ENCODE measurements at regions not wholly inside any gene's neighbourhood (a gene's known extent, or its start where the extent isn't known, plus 50 kb on each side); places are given as distances from the start of the nearest gene placed in this dataset.
A peak's percentile ranks its signal among the peaks of the same experiment; 100 is the strongest.

DNA sequence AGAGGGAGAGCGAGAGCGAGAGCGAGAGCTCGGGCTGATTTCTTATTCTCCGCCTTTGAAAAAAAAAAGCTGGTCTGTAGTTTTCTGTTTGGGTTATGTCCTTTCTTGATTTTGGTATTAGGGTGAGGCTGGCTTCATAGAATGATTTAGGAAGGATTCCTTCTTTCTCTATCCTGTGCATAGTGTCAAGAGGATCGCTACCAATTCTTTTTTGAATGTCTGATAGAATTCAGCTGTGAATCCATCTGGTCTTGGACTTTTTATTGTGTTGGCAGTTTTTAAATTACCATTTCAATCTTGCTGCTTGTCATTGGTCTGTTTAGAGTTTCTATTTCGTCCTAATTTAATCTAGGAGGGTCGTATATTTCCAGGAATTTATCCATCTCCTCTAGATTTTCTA is 1414.6 kb upstream of the MIR17HG start:
- ATAC-seq (ENCODE audit: poor library complexity) (no peak), DNase-seq (no peak)
- intact Hi-C loops (cut with DNase I): no loop called here

DNA sequence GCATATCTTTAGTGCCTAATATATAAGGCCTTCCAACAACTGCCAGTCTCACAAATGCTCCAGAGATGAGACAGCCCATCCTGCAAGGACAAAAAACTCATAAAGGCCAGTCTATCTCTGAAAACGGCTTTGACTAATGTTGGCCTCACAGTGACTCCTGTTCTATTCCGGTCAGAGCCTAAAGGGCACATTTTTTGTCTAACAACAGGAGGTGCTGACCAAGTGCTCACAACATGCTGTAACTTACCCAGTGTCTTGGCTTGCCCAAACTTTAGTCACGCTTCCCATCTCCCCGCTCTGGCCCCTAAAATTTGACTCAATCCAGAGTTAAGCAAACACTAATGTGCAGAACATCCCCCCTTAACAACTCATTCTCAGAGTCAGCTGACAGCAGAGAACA is 1411.2 kb upstream of the MIR17HG start:
- intact Hi-C loops (cut with DNase I): no loop called here
- DNase-seq: no peak
- ATAC-seq (ENCODE audit: poor library complexity): no peak

DNA sequence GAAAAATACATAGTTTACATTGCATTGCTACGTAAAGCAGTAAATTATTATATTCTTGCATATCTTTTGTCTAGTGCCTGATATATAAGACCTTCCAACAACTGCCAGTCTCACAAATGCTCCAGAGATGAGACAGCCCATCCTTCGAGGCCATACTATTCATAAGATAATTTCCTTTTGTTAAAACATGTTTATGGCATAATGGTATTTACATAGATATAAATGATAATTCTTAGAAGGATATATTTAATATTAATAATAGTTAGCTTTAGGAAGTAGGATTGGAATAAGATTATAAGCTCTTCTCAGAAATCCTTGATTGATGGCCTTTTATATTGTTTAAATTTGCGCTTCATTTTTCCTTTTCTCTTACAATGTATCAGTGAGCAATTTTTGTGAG is 1410.1 kb upstream of the MIR17HG start:
- DNase-seq (no peak), ATAC-seq (ENCODE audit: poor library complexity) (no peak)
- intact Hi-C loops (cut with DNase I): no loop called here

DNA sequence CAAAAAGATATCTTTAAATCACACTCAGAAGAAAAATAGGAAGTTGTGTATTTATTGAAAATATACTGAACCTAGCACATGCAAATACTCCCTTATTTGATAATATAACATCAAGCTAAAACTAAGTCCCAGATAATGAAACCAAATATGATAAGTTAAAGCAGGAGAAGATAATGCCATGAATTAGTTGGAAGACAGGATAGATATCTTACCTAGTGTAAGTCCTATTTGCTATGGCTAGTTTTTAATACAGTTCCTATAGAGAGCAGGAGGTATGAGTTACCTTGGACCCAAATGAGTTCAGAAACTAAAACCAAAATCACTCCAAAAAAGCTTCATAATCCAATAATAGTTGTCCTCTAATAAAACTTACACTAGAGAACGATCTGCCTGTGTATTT is 1407.1 kb upstream of the MIR17HG start:
- no peak for ATAC-seq (ENCODE audit: poor library complexity)
- DNase-seq: no peak
- intact Hi-C loops (cut with DNase I): no loop called here

DNA sequence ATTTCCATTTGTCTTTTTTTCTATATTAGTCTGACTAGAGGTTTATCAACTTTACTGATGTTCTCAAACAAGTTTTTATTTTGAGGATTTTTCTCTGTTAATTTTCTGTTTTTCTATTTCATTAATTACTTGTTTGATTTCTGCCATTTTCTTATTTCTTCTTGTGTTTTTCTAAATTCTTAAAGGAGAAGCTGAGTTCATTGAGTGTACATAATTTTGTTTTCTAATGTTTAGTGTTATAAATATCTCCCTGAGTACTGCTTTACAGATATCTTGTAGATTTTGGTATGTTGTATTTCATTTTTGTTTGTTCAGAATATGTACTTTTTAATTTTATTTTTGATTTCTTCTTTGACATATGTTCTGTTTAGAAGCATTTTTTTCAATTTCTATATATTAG is 1404.3 kb upstream of the MIR17HG start:
- intact Hi-C loops (cut with DNase I): no loop called here
- ATAC-seq (ENCODE audit: poor library complexity) (no peak), DNase-seq (no peak)

DNA sequence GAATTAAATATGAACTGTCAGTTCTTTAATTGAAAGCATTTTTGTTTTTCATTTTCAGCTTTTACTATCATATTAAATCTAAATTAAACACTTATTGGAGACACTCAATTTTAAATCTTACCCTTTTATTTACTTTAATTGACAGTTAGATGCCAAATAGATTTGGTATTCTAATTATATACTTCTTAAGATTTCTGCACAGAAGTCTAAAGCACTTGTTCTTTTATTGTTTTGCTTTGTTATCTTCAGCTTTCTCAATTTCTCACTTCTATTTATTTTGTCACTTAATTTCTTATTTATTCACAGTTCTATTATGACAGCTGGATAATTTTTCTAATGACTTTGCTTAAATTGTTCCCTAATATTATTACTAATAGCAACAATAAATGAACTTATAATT is 1397.3 kb upstream of the MIR17HG start:
- ATAC-seq (ENCODE audit: poor library complexity): no peak
- intact Hi-C loops (cut with DNase I): loop anchor here (10.0 kb wide), 1 partner anchor 415 kb away; no protein-coding TSS in a partner anchor

DNA sequence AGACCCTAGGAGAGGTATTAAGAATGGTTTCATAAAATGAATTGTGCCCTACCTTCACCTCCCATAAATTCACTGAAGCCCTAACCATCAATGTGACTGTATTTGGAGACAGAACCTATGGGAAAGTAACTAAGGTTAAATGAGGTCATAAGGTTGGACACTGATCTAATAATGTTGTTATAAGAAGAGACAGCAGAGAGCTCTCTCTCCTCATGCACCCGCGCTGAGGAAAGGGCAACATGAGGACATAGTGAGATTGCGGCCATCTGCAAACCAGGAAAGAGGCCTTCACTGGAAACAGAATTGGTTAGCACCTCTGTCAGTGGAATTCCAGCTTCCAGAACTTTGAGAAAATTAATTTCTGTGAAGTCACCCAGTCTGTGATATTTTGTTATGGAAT is 1396.1 kb upstream of the MIR17HG start:
- no peak for DNase-seq
- intact Hi-C loops (cut with DNase I): loop anchor here (10.0 kb wide), 1 partner anchor 413 kb away; no protein-coding TSS in a partner anchor
- ATAC-seq (ENCODE audit: poor library complexity): peak; percentile 72

More for the DNA sequence above, 1397.3 kb upstream of the MIR17HG start:
- DNase-seq: no peak

DNA sequence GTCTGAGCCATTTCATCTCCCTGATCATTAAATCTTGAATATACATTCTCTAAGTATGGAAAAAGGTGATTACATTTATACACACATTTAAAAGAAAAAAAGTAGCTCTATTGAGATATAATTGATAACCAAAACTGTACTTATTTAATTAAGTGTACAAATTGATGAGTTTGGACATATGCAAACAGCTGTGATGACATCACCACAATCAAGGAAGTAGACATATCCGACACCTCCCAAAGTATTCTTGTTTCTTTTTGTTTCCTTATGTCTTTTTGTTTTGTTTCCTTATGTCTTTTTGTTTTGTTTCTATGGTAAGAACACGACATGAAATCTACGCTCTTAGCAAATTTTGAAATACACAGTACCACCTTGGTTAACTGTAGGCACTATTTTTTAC is 1393.9 kb upstream of the MIR17HG start:
- DNase-seq (no peak), ATAC-seq (ENCODE audit: poor library complexity) (no peak)
- intact Hi-C loops (cut with DNase I): loop anchor here (10.0 kb wide), 1 partner anchor 411 kb away; no protein-coding TSS in a partner anchor

DNA sequence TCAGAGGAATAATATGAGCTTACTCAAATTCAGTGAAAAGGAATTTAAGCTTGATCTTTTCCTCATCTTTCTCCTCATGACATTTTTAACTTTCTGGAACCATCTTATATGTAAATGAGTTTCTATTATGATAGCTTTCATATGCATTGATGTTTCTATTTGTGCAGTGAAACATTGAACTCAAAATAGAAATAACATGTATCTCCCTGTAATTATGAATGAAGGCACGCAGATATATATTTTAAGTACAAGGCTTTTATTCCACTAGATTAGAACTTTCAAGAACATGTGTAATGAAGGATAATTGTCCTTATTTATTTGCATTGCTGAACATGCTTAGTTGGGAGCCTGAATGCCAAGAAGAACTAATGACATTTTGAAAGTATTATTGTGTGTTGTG is 1391.7 kb upstream of the MIR17HG start:
- DNase-seq: no peak
- no peak for ATAC-seq (ENCODE audit: poor library complexity)
- intact Hi-C loops (cut with DNase I): loop anchor here (10.0 kb wide), 1 partner anchor 409 kb away; no protein-coding TSS in a partner anchor

DNA sequence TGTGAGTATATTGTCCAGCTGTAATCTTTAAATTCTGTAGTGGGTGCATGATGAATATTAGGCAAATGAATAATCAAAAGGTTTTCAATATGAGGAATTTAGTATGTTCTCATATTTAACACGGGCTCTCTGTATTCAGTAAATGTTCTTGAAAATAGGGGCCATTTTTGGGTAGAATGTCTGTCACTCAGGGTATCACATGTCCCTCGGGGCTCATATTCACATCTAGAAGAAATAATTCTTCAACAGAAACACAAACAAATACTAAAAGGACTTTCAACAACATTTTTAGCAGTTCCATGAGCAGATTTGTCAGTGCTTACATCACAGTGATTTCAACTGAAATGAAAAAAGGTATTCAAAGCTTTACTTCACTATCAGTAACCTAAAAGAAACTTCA is 1388.4 kb upstream of the MIR17HG start:
- ATAC-seq (ENCODE audit: poor library complexity): no peak
- intact Hi-C loops (cut with DNase I): loop anchor here (10.0 kb wide), 1 partner anchor 406 kb away; no protein-coding TSS in a partner anchor
- DNase-seq: no peak

DNA sequence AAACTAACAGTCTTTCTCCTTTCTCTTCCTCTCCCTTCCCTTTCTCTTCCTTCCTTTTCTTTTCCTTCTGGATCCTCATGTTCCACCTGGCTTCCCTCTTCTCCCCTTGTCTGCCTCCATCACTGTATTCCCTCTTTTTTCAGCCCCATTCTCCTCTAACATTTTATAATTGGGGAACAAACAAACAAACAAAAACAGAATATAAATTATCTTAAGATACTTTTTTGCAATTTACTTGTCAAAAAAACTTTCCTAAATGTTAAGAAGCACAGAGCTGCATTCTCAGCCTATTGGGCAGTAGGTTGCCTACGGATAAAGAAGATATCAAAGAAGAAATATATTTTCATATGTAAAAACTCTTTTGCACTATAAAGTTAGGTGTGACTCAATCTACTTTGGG is 1382.2 kb upstream of the MIR17HG start:
- no peak for ATAC-seq (ENCODE audit: poor library complexity)
- intact Hi-C loops (cut with DNase I): no loop called here

DNA sequence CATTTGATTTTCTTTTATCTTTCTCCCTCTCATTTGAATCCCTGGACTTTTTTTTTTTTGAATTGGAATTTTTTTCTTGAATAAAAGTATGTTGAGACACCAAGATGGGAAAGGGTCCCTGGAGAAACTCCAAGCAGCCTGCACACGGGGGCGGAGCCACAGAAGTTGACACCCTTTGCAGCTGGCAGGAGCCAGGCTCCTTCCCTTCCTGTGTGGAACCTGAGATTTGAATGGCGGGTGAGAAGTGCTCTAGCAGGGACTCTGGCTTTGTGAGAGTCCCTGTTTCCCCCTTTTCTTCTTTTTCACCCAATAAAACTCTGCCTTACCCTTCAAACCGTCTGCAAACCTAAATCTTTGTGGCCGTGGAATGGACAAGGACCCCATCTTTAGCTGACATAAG is 1381.0 kb upstream of the MIR17HG start:
- DNase-seq: no peak
- intact Hi-C loops (cut with DNase I): no loop called here
- no peak for ATAC-seq (ENCODE audit: poor library complexity)

More for the DNA sequence above, 1382.2 kb upstream of the MIR17HG start:
- DNase-seq: no peak

DNA sequence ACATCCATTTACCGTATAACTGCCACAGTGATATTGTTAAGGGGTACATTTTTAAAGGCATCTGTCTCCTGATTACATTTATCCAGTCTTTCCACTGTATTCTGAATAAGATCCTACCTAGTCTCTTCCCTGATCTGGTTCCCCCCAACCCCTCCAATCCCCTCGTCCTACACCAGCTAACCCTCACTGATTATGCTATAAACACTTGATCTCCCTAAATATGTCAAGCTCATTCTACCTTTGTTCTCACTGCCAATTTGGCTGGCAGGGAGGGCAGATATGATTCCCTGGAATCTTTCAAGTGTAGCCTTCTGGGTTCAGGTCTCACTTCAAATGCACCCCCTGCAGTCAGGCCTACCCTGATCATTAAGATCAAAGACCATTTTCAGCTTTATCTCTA is 1379.8 kb upstream of the MIR17HG start:
- ATAC-seq (ENCODE audit: poor library complexity) (no peak), DNase-seq (no peak)
- intact Hi-C loops (cut with DNase I): no loop called here

DNA sequence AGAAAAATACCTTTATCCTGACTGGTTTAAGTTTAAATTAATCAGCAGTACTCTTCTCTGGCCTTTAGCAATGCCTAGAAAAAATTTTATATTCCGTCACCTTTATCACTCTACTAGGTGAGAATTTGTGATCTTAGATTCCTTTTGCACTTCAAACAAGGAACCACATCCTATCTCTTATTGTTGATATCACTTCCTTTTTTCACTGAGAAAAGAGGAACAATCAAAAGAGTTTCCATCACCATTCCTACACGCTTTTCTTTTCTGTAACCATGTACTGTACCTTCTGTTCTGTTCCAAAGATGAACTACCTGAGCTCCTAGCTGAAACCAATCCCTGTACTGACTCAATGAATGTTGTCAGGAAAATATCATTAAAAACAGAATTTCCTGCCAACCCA is 1379.0 kb upstream of the MIR17HG start:
- DNase-seq: no peak
- intact Hi-C loops (cut with DNase I): no loop called here
- ATAC-seq (ENCODE audit: poor library complexity): no peak

DNA sequence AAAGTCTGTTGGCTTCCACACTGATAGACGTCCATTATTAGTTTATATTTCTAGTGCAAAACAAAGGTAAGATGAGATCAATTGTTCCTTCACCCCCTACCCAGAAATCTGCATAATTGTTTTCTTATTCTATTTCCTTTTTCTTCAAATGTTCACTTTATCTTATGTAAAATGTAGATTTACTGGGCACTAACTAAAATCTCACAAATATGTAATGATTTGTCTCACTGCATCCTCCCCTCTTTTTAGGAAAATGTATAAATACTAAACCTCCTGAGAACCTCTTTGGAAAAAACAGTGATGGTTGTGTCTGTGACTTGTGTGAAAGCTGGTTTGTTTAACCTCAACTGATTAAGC is 1377.2 kb upstream of the MIR17HG start:
- intact Hi-C loops (cut with DNase I): no loop called here
- ATAC-seq (ENCODE audit: poor library complexity): no peak
- DNase-seq: no peak

DNA sequence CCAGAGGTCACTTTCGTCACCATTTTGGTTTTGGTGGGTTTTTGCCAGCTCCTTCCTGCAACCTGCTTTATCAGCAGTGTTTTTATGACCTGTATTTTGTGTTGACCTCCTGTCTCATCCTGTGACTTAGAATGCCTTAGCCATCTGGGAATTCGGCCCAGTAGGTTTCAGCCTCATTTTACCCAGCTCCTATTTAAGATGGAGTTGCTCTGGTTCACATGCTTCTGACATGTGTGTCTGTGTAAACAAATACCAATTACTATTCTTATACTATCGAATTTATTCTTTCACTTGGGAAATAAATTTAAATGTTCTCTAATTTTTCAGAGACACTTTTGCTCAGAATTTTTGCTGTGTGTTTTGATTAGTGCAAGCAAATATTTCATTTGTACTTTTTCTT is 1370.3 kb upstream of the MIR17HG start:
- DNase-seq: no peak
- ATAC-seq (ENCODE audit: poor library complexity): no peak
- intact Hi-C loops (cut with DNase I): no loop called here

DNA sequence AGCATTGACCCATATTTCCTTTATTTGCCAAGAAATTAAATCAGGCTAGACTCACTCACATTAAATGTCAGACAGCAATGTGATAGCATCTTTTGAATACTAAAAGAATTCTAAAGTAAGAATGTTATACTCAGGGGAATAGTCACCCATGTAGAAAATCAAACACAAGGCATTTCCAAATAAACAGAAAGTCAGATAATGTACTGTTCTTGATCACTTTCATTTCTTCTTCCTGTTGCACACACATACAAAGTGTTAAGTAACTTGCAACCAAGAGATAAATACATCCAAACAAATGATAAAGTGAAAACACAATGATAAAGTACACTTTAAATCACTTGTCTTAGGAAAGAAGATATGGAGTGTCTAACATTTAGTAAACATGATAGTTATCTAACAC is 1366.6 kb upstream of the MIR17HG start:
- DNase-seq (no peak), ATAC-seq (ENCODE audit: poor library complexity) (no peak)
- intact Hi-C loops (cut with DNase I): no loop called here

DNA sequence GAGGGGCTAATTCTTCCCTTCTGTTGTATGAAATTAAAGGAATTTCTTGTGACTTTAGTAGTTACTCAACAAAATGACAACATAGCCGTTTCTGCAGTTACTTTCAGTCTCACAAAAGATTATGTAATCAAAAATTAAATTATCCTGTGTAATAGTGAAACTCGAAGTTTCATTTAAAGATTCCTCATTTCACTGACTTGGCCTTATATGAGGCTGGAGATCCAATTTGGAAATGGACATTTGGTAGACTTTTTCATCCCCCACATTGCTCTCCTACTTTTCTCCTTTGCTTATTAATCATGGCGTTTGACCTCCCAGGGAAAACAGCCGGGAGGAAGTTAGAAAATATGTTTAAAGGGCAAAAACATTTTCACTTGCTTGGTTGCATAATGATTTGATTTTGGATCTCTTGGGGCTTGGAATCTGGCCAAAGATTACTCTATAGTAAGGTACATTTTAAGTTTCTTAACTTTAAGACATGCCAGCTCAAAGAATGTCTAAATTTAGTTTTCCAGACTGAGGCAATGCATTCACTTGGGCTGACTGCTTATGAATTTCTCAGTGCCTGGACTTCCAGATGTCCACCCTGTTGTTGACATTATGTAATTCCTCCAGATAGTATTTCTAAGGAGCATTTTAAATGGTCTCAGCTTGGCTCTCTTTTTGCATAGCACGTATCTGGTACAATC is 1364.9 kb upstream of the MIR17HG start:
- DNase-seq (no peak), ATAC-seq (ENCODE audit: poor library complexity) (peak; percentile 60)
- intact Hi-C loops (cut with DNase I): no loop called here

DNA sequence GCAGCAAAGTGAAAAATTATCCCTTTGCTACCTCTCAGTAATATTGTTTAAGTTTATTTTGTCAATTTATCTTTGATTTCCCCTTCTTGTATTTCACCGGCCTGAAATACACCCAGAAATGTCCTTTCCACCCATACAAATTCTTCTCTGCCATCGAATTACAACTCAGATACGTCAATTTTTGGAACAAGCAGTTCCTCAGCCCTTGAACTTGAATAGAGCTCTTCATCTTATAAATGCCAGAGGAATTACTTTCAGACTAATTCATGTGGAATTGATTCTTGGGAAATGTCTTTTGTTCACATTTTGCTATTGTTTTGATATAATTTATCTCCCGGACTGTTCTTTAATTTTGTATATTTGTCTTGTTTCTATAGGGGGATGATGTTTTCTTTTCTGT is 1359.3 kb upstream of the MIR17HG start:
- no peak for DNase-seq
- intact Hi-C loops (cut with DNase I): no loop called here
- ATAC-seq (ENCODE audit: poor library complexity): no peak

DNA sequence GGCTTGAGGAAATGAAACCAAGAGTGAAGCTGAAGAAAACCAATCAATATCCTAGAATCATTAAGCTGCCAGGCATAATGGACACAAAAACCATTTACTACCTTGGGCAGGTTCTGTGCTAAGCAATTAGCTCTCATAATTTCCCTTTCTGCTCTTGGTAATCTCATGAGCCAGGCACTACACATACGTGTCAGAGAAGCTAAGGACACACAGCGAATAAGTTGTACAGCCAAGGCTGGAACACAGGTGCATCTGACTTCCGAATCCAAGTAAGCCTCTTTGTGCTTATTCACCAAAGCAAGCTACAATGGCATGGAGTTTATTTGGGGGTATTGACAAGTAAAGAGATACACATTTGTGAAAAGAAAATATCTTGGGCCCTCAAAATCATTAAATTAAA is 1343.9 kb upstream of the MIR17HG start:
- intact Hi-C loops (cut with DNase I): no loop called here
- no peak for ATAC-seq (ENCODE audit: poor library complexity)
- no peak for DNase-seq

DNA sequence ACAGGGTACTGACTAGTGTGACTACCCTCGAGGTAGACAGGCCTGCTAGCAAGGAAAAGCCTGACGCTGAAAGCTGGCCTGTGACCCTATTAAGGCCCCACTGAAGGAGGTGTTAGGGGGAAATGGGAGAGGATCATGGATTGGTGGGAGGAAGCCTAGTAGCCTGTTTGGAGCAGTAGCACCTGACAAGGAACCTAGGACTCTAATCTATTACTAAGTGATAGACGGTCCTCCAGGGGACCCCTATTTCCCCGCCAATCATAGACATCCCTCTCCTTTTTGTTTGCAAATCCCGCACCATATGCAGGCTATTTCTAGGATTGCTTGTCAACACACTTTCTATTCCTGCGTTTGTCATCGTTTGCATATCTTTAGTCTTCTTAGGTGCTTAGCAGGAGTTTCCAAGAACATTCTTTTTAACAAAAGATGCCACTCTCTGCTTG is 1338.8 kb upstream of the MIR17HG start:
- intact Hi-C loops (cut with DNase I): no loop called here
- DNase-seq: no peak

More for the DNA sequence above, 1338.8 kb upstream of the MIR17HG start:
- ATAC-seq (ENCODE audit: poor library complexity): no peak

Measured in Right ventricle myocardium superior (tissue), 1 donor.